ENCODE measurements at regions not wholly inside any gene's neighbourhood (a gene's known extent, or its start where the extent isn't known, plus 50 kb on each side); places are given as distances from the start of the nearest gene placed in this dataset.
"Not testable (repeated sequence)": the region's sequence is repeated elsewhere in the genome, so short reads cannot be mapped to it uniquely, and the experiment has no call there.

- no peak for DNase-seq (ENCODE audit: low read depth)
Measured at GRCh38 chr5:120345947-120346346, 118.2 kb upstream of the PRR16 start.

GRCh38 chr5:120351071-120351470 is 113.0 kb upstream of the PRR16 start:
- DNase-seq (ENCODE audit: low read depth), result not testable (repeated sequence)

DNA sequence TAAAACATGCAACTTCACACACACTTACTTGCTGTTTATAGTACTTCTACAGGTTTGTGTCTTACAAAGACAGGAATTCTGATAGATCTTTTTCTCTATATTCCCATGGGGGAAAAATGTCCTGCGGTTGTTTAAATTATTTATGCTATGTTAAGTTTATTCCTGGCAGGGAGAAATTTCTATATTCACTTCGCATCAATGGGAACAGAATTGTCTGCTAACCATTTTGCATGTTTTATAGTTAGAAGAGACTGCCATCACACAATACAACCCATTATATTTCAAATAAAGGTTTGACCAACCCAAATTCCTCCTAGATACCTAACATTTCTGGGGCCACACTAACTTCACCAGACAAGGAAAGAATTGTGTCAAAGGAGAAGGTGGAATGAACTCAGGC is 110.0 kb upstream of the PRR16 start:
- no peak for DNase-seq (ENCODE audit: low read depth)

GRCh38 chr5:120358949-120359348 is 105.2 kb upstream of the PRR16 start:
- no peak for DNase-seq (ENCODE audit: low read depth)

GRCh38 chr5:120361941-120362340 is 102.2 kb upstream of the PRR16 start:
- no peak for DNase-seq (ENCODE audit: low read depth)

DNA sequence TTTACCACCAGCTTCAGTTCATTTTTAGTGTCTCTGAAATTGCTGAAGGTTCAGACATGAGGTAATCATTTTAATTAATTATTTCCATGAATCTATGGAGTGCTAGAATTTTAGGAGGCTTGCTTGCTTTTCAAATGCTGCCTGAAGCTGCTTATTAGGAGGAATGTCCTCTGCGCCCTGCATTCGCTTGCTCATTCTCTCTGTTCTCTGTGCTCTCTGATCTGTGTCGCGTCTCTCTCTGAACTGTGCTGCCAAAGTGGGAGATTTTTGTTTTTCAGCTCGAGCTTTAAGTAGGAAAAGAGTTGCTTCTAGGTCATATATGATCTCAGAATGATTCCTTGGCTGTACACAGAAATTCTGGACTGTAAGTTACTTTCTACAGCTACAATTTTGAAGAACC is 101.7 kb upstream of the PRR16 start:
- DNase-seq (ENCODE audit: low read depth), result no peak

DNA sequence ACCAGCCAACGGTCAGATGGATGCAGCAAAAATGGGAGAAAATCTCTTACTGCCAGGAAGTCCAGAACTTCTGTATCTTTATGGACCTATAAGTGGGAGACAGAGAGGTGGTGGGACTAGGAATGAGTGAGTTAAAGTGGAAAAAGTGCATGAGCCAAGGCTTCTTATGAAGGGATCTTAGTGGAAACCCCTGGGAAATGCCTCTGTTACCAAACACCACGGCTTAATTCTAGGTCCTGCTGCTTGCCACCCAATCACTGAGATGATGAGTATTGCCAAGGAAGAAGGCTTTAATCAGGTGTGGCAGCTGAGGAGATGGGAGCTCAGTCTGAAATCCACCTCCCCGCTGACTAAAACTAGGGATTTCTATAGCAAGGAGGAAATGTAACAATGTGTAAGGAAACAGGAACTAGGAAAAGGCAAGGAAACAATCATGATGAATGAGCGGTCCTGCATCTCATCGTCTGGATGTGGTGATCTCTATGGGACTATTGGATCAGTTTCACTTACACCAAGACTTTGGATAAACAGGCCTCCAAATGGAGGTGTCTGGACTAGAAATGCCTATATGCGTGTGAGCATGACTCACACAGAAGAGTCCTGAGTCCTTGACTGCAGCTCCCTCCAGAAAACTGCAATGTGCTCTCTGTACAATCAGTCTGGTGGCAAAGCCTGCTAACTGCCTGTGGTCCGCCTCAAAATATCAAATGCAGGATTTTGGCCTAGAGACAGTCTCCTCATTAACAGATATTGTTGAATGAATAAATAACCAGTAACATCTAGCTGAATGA is 98.2 kb upstream of the PRR16 start:
- no peak for DNase-seq (ENCODE audit: low read depth)

DNA sequence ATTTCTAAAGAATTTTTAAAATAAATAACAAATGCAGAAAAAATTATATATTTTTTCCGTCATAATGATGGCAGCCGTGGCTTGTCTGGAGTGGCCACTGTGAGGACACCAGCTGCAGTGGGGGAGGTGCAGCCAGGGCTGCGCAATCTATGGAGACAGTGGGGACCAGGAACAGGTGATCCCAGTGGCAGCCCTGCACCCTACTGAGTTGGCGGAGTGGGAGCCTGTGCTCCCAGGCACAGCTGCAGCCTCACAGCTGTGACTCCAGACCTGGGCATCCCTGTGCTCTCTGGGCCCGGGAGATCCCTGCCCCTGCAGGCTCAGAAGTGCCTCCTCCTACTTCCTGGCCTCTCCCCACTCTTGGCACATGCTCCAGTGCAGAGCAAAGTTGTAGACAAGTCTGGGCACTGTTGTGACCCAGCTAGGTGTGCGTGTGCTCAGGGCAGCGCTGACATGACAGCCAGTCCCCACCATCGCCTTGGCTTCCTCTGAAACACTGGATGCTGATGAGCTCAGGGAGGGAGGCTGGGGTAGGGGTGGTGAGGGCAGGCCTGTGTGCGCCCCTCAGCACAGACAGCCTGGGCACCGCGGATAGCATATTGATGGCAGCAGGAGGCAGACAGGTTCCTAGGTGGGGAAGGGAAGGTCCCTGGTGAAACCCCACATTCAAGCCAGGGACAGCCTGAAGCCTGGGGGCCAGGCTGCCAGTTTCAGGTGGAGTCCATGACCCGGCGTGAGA is 96.0 kb upstream of the PRR16 start:
- DNase-seq (ENCODE audit: low read depth), result no peak

GRCh38 chr5:120368923-120369715 is 95.0 kb upstream of the PRR16 start:
- DNase-seq (ENCODE audit: low read depth), result no peak

- DNase-seq (ENCODE audit: low read depth), result peak; percentile 79
Measured at GRCh38 chr5:120372899-120373298, 91.2 kb upstream of the PRR16 start.

DNA sequence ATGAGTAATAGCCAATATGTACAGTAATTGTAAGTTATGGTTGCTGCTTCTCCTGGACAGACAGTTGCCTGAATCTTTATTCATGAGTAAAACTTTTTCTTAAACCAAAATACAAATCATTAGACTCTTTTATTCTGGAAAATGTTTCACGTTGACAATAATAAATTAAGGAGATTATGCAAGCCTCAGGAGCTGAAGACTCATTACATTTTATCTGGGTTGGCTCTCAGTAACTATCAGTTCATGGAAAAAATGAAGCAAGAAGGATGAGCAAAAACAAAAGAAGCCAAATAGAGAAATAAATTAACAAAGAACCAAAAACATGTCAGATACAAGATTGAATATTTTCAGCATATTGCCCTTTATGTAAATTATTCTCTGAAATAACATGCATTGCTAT is 88.9 kb upstream of the PRR16 start:
- peak; percentile 35 for DNase-seq (ENCODE audit: low read depth)

GRCh38 chr5:120380644-120381043 is 83.5 kb upstream of the PRR16 start:
- no peak for DNase-seq (ENCODE audit: low read depth)

GRCh38 chr5:120382833-120383232 is 81.3 kb upstream of the PRR16 start:
- DNase-seq (ENCODE audit: low read depth), result no peak

- no peak for DNase-seq (ENCODE audit: low read depth)
Measured at GRCh38 chr5:120386981-120387380, 77.1 kb upstream of the PRR16 start.

GRCh38 chr5:120388016-120388781 is 75.9 kb upstream of the PRR16 start:
- peak; percentile 86 for DNase-seq (ENCODE audit: low read depth)

- no peak for DNase-seq (ENCODE audit: low read depth)
Measured at GRCh38 chr5:120394259-120394658, 69.8 kb upstream of the PRR16 start.

- peak; percentile 61 for DNase-seq (ENCODE audit: low read depth)
Measured at GRCh38 chr5:120396186-120396585, 67.9 kb upstream of the PRR16 start.

GRCh38 chr5:120400356-120400755 is 63.7 kb upstream of the PRR16 start:
- DNase-seq (ENCODE audit: low read depth), result no peak

DNA sequence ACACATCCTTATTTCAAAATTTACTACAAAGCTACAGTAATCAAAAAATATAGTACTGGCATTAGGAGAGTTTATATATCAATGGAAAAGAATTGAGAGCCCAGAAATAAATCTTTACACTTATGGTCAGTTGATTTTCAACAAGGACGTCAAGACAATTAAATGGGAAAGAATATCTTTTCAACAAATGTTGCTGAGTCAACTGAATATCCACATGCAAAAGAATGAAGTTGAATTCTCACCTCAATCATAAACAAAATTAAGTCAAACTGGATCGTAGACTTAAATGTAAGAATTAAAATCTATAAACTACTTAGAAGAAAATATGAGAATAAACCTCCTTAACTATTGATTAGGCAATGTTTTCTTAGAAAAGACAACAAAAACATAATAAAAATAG is 61.5 kb upstream of the PRR16 start:
- DNase-seq (ENCODE audit: low read depth), result no peak

GRCh38 chr5:120405286-120405864 is 58.7 kb upstream of the PRR16 start:
- peak; percentile 52 for DNase-seq (ENCODE audit: low read depth)

- DNase-seq (ENCODE audit: low read depth), result peak; percentile 21
Measured at GRCh38 chr5:120405923-120406322, 58.2 kb upstream of the PRR16 start.

GRCh38 chr5:120413686-120414085 is 50.4 kb upstream of the PRR16 start:
- peak; percentile 51 for DNase-seq (ENCODE audit: low read depth)
